HEK293 (cell line): ENCODE measurements at regions not wholly inside any gene's neighbourhood (a gene's known extent, or its start where the extent isn't known, plus 50 kb on each side); places are given as distances from the start of the nearest gene placed in this dataset.

Experiments
- YY1 ChIP-seq: fragments of 450-650 bp; formaldehyde crosslinking; IDR thresholded peaks from 2 replicates; pipeline ENCODE4 v1.5.1; 2018; ENCODE audit warnings: missing biosample characterization, missing genetic modification characterization
- ZNF121 ChIP-seq: fragments of 450-650 bp; formaldehyde crosslinking; IDR thresholded peaks from 2 replicates; pipeline ENCODE4 v1.5.1; 2016; ENCODE audit warnings: missing biosample characterization, missing genetic modification characterization
- ZNF175 ChIP-seq: fragments of 450-650 bp; formaldehyde crosslinking; IDR thresholded peaks from 2 replicates; pipeline ENCODE4 v1.5.1; 2016; ENCODE audit warnings: missing biosample characterization, missing genetic modification characterization
- ZNF202 ChIP-seq: fragments of 450-650 bp; formaldehyde crosslinking; IDR thresholded peaks from 2 replicates; pipeline ENCODE4 v1.5.1; 2016; ENCODE audit warnings: missing biosample characterization, missing genetic modification characterization, borderline replicate concordance
- ZNF274 ChIP-seq, 2 experiments: fragments of 200-500 bp in 1 of 2; fragments of 450-650 bp in 1 of 2; sonication (Bioruptor generic) in 1 of 2; formaldehyde crosslinking in 1 of 2; IDR thresholded peaks; 2 replicates each; pipeline versions ENCODE4 v1.5.1 to v1.6.1; 2014 to 2016; ENCODE audit warnings: borderline replicate concordance in 1 of 2, inconsistent platforms in 1 of 2, low read length in 1 of 2, missing biosample characterization in 1 of 2, missing genetic modification characterization in 1 of 2
- ZNF621 ChIP-seq: fragments of 450-650 bp; formaldehyde crosslinking; IDR thresholded peaks from 2 replicates; pipeline ENCODE4 v1.5.1; 2017; ENCODE audit warnings: missing biosample characterization, missing genetic modification characterization
- ZNF624 ChIP-seq: fragments of 450-650 bp; formaldehyde crosslinking; IDR thresholded peaks from 2 replicates; pipeline ENCODE4 v1.5.1; 2017; ENCODE audit warnings: missing biosample characterization, missing genetic modification characterization
- ZNF654 ChIP-seq: fragments of 450-650 bp; formaldehyde crosslinking; IDR thresholded peaks from 2 replicates; pipeline ENCODE4 v1.5.1; 2016; ENCODE audit warnings: low read depth, missing biosample characterization, missing genetic modification characterization
- ZNF707 ChIP-seq: fragments of 450-650 bp; formaldehyde crosslinking; IDR thresholded peaks from 2 replicates; pipeline ENCODE4 v1.5.1; 2016; ENCODE audit warnings: missing biosample characterization, missing genetic modification characterization
- TF ChIP-seq, protein P1 (sequence below): fragments of 450-650 bp; formaldehyde crosslinking; IDR thresholded peaks from 2 replicates; pipeline ENCODE4 v1.5.1; 2016; ENCODE audit warnings: missing biosample characterization, missing genetic modification characterization
- TF ChIP-seq, protein P2 (sequence below): IDR thresholded peaks from 2 replicates; pipeline ENCODE4 v1.6.1; 2011; ENCODE audit warnings: mild to moderate bottlenecking, low read depth, low read length, borderline replicate concordance
- TF ChIP-seq, protein P3 (sequence below): fragments of 450-650 bp; formaldehyde crosslinking; IDR thresholded peaks from 2 replicates; pipeline ENCODE4 v1.5.1; 2017; ENCODE audit warnings: missing biosample characterization, missing genetic modification characterization
- TF ChIP-seq, protein P4 (sequence below): fragments of 450-650 bp; formaldehyde crosslinking; IDR thresholded peaks from 2 replicates; pipeline ENCODE4 v1.5.1; 2016; ENCODE audit warnings: missing biosample characterization, missing genetic modification characterization
- TF ChIP-seq, protein P5 (sequence below): sonication (generic); formaldehyde crosslinking; IDR thresholded peaks from 2 replicates; pipeline ENCODE4 v1.8.1; 2022; ENCODE audit warnings: mild to moderate bottlenecking, moderate library complexity, missing genetic modification reagents

DNA sequence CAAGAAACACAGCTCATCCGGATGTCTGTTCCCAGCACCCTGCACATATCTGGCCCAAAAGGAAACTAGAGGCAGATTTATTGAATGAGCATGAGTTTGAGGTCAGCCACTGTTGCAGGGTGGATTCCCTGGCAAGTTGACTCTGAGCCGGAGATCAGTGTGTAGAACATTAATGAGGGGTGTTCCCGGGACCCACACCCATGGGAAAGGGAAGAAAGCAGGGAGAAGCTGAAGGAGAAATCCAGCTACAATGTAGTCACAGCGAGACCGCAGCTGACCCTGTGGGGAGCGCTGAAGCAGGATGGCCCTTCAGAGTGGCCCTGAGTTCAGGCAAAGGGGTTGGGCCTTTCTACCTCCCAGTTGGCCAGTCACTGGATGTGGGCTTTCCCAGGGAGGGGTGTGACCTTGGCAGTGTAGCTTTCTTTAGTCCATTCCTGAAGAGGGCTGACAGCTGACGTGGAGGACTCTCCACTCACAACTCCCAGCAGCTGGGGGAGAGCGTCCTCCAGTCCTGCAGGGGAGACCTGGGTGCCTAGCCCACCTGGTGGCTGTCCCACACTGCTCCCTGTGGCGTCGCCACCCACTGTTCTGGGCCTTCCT is 324.2 kb upstream of the ZMIZ1 start:
- TF ChIP-seq, protein P1, sequence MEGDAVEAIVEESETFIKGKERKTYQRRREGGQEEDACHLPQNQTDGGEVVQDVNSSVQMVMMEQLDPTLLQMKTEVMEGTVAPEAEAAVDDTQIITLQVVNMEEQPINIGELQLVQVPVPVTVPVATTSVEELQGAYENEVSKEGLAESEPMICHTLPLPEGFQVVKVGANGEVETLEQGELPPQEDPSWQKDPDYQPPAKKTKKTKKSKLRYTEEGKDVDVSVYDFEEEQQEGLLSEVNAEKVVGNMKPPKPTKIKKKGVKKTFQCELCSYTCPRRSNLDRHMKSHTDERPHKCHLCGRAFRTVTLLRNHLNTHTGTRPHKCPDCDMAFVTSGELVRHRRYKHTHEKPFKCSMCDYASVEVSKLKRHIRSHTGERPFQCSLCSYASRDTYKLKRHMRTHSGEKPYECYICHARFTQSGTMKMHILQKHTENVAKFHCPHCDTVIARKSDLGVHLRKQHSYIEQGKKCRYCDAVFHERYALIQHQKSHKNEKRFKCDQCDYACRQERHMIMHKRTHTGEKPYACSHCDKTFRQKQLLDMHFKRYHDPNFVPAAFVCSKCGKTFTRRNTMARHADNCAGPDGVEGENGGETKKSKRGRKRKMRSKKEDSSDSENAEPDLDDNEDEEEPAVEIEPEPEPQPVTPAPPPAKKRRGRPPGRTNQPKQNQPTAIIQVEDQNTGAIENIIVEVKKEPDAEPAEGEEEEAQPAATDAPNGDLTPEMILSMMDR: no peak
- no peak for TF ChIP-seq ZNF202 (tag by site-specific recombination)
- TF ChIP-seq ZNF707: no peak
- TF ChIP-seq, protein P2, sequence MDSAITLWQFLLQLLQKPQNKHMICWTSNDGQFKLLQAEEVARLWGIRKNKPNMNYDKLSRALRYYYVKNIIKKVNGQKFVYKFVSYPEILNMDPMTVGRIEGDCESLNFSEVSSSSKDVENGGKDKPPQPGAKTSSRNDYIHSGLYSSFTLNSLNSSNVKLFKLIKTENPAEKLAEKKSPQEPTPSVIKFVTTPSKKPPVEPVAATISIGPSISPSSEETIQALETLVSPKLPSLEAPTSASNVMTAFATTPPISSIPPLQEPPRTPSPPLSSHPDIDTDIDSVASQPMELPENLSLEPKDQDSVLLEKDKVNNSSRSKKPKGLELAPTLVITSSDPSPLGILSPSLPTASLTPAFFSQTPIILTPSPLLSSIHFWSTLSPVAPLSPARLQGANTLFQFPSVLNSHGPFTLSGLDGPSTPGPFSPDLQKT: no peak
- no peak for TF ChIP-seq YY1 (tag by site-specific recombination)
- TF ChIP-seq, protein P3, sequence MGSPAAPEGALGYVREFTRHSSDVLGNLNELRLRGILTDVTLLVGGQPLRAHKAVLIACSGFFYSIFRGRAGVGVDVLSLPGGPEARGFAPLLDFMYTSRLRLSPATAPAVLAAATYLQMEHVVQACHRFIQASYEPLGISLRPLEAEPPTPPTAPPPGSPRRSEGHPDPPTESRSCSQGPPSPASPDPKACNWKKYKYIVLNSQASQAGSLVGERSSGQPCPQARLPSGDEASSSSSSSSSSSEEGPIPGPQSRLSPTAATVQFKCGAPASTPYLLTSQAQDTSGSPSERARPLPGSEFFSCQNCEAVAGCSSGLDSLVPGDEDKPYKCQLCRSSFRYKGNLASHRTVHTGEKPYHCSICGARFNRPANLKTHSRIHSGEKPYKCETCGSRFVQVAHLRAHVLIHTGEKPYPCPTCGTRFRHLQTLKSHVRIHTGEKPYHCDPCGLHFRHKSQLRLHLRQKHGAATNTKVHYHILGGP: no peak
- TF ChIP-seq, protein P4, sequence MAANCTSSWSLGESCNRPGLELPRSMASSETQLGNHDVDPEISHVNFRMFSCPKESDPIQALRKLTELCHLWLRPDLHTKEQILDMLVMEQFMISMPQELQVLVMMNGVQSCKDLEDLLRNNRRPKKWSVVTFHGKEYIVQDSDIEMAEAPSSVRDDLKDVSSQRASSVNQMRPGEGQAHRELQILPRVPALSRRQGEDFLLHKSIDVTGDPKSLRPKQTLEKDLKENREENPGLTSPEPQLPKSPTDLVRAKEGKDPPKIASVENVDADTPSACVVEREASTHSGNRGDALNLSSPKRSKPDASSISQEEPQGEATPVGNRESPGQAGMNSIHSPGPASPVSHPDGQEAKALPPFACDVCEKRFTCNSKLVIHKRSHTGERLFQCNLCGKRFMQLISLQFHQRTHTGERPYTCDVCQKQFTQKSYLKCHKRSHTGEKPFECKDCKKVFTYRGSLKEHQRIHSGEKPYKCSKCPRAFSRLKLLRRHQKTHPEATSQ (tag by site-specific recombination): no peak
- no peak for TF ChIP-seq ZNF621
- TF ChIP-seq ZNF121: no peak
- TF ChIP-seq, protein P5, sequence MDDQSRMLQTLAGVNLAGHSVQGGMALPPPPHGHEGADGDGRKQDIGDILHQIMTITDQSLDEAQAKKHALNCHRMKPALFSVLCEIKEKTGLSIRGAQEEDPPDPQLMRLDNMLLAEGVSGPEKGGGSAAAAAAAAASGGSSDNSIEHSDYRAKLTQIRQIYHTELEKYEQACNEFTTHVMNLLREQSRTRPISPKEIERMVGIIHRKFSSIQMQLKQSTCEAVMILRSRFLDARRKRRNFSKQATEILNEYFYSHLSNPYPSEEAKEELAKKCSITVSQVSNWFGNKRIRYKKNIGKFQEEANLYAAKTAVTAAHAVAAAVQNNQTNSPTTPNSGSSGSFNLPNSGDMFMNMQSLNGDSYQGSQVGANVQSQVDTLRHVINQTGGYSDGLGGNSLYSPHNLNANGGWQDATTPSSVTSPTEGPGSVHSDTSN: no peak
- TF ChIP-seq ZNF624 (tag by site-specific recombination): no peak
- no peak for TF ChIP-seq ZNF654 (tag by site-specific recombination)
- no peak for TF ChIP-seq ZNF274 (IDR thresholded peaks at IDR 0.05; ENCODE audit: low read length)
- no peak for TF ChIP-seq ZNF274 (tag by site-specific recombination; IDR thresholded peaks at IDR 0.05; ENCODE audit: borderline replicate concordance)
- no peak for TF ChIP-seq ZNF175
